HG03354 (cell line): ENCODE measurements at regions not wholly inside any gene's neighbourhood (a gene's known extent, or its start where the extent isn't known, plus 50 kb on each side); places are given as distances from the start of the nearest gene placed in this dataset.
"Not testable (repeated sequence)": the region's sequence is repeated elsewhere in the genome, so short reads cannot be mapped to it uniquely, and the experiment has no call there.

ENCODE experiments used
- ATAC-seq: cut with Tn5 transposase; IDR thresholded peaks from one replicate; pipeline ENCODE4 v1.9.1; 2021; ENCODE audit warnings: mild to moderate bottlenecking; ENCODE audit not compliant: unreplicated experiment, poor library complexity, severe bottlenecking

DNA sequence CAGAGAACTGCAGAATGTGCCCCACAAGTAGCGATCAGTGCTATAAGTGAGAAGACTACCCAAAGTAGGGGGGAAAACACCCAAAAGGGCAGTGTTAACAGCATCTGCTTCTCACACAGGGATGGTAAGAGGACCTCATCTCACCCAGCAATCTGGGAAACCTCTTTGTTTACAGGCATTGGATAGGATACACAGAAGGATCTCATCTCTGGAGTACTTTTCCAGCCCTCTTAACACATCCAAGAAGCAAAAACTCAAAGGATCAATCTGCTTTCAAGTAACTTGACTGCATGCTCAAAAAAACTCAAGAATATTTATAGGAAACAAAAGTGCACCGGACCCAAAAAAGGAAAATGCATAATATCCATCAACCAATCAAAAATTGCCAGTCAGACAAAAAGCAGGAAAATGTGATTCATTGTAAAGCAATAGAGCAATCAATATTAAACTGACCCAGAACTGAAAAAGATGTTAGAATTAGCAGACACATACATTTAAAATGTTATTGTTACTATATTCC lies 311.0 kb upstream of the CXADR start:
- ATAC-seq, result no peak

DNA sequence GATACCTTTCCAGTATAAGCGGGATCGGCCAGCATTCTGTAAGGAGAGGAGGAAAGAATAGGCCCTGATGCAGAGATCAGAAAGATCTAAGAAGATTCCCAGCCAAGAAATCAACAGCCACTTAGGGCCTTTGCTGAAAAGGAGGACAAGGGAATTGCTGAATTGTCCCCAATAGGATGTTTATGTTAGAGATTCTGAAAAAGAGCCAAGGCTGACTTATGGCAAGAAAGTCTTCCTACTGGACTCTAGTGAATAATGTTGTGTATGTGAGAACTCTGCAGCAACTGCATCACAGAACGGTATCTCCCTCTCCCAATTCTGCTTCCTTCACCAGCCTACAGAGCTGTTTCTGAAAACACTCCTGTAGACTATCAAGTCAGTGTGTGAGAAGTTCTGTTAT lies 298.0 kb upstream of the CXADR start:
- no peak for ATAC-seq

DNA sequence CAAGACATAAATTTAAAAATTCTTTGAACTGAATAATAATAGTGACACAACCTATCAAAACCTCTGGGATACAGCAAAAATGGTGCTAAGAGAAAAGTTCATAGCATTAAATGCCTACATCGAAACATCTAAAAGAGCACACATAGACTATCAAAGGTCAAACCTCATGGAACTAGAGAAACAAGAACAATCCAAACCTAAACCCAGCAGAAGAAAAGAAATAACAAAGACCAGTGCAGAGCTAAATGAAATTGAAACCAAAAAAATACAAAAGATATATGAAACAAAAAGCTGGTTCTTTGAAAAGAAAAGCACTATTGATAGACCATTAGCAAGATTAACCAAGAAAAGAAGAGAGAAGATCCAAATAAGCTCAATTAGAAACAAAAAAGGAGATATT lies 293.8 kb upstream of the CXADR start:
- ATAC-seq, result not testable (repeated sequence)

DNA sequence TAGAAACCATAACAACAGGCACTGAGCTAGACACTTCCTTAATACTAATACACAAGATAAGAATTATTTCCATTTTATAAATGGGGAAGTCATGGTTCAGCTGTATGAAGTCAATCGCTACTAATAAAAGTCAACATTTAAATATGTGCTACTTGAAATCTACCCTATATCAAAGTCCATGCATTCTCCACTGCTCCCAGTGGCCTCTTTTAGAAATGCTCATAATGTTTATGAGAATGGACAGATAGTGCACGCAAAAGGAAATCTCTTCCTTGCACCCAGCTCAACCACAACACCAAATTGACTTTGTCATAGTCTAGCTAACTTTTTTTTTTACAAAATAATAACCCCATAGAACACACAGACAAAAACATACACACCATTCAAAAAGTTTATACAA lies 281.7 kb upstream of the CXADR start:
- no peak for ATAC-seq

DNA sequence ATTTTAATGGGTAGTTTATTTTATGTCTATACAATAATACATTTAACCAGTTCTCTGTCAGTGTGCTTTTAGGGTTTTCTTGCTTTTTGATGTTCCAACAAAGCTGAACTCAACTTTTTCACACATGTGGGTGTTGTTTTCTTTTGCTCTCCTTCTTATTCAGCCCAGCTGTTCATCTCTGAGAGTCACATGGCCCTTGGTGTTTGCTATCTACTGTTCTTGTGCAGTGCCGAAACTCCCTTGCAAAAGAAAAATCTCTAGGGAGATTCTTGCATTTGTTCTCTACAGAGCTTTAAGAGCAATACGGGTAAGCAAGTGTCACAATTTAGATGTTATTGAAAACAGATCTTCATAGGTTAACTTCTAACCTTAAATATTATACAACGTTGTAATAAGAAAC lies 281.1 kb upstream of the CXADR start:
- no peak for ATAC-seq

DNA sequence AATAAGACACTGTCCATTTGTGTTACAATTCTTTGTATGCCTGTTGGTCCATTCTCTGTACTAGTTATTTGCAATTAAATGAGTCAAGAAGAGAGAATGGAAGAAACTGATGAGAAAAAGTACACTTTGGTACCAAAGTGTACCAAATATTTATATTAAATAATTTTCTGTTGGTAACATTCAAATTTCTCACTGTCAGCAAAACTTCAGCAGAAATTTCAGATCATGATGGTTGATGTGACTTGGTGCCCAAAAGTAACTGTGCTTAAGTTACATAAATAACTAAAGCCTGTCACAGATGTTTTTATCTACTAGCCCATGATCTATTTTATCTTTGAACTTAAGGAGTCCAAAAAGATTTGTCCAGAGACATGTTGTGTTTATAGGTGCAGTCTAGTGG lies 274.4 kb upstream of the CXADR start:
- ATAC-seq, result no peak

DNA sequence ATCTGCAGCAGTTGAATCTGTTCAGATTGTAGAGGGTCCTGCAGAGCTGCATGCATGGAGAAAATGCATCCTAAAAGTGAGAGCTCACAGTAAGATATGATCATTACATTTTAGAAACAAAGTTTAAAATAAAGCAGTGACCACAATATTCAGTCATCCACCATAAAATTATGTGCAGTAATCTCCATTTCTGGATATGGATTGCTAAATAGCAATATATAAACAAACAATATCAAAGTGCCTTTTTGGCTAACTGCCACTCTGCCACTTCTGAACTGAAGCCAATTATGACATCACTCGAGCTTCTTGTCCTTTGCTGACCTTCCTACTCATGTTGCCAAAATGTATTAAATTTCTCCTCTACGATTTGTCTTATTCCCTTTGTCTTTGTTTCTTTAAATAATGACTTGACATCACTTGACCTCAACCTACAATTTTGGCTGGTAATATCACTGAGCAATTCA lies 262.0 kb upstream of the CXADR start:
- no peak for ATAC-seq

DNA sequence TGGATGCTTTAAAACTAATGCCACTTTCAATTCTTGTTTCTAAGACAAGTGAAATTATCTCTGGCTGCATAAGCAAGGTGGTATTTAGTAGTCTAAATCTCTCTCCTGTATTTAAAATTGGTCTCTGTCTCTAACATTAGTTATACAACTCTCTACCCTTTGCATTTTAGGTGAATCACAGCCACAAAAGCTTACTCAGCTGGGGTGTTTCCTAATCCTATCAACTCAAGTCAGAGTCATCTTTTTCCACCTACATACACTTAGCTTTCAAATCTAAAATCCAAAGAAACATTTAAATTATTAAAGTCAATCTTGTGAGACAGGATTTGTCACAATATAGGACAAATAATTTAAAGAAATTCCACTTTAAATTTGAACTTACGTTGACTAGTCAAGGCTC lies 255.1 kb upstream of the CXADR start:
- no peak for ATAC-seq

DNA sequence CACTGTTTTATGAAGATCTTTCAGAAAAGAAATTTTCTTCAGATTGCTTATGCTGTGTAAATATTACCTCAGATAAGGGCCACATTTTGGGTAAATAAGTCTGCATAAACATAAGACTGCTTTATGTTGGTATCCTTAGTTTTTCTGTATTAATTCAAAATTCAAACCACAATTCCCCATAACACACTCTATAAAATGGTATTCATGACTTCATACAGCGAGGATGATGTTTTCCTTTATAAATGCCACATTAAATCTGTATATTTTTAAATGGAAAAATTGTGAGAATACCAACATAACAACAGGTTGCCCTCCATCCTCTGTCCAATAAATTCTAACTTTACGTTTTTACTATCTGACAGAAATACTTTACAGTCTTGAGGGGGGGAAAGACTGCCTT lies 248.7 kb upstream of the CXADR start:
- no peak for ATAC-seq

DNA sequence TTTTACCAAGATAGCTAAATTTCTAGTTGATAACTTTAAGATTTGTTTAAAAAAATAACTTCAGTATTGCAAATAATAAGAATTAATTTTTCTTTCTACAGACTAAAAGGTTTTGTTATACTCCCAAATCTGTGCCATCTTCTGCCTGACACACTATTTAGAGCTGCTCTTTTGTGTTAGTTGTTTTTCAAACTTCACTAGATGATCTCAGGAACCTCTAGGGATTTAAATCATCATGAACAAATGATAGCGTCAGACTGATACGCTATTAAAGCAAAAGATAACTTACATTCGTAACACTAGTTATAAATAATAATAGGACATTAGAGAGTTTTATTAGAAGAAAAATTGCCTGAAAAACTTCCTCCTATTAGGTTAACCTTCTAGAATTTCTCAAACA lies 243.1 kb upstream of the CXADR start:
- ATAC-seq, result no peak

DNA sequence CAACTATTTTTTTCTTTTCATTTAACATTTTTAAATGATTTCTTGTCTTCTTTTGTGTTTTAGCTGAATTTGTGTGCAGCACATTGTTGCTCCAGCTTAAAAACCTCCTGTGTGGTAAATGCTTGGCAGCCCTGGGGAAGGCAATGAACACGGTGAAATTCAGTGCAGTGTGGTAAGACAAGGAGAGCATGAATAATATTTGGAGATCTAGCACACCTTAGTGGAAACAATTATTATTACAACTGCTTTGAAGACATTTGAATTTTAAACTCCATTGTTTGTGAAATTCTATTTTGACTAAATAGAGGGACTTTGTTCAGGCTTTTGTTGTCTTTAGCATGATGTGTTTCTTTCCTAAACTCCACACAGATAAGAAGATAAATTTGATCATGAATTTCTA lies 242.6 kb upstream of the CXADR start:
- ATAC-seq, result no peak

DNA sequence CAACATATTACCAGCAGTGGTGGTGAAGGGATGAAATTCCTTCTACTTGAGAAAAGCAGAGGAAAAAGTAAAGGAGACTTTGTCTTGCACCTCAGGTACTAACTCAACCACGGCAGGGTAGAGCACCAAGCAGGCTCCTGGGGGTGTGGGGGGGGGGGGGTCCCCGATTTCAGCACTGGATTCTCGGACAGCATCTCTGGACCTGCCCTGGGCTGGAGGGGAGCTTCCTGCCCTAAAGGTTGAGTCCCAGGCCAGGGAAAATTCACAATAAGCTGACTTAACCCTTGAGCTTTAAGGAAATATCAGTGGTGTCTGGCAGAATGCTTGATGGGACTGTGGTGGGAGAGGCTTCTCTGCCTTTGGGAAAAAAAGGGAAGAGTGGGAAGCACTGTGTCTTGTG lies 233.2 kb upstream of the CXADR start:
- ATAC-seq, result no peak

DNA sequence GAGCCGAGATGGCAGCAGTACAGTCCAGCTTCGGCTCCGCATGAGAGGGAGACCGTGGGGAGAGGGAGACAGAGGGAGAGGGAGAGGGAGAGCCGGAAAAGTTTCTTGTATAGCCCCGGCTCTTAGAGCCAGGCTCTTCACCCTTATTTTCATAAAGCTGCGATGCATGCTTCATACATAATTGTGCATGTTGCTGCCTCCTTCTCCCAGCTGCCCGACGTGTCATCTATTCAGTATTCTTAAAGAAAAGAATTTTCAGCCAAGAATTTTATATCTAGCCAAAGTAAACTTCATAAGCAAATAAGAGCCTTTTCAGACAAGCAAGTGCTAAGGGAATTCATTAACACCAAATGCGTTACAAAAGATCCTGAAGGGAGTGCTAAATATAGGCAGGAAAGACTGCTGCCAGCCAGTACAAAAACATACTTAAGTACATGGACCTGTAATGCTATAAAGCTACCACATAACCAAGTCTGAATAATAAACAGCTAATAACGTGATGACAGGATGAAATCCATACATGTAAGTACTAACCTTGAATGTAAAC lies 219.8 kb upstream of the CXADR start:
- ATAC-seq, result not testable (repeated sequence)

DNA sequence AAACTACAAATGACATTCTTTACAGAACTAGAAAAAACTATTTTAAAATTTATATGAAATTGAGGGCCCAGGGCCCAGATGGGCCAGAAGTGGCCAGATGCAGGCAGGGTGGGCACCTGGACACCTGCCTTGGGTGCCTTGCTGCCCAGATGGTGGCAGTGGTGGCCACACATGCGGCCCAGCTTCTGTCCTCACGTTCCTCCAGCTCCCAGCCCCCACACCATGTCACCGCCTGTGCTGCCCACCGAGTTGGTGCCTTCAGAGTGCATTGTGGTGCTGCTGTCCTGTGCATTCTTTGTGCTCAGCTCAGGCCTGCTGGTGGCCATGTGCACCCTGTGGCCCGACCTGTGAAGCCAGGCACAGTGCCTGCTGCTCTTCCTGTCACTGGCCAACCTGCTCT lies 216.8 kb upstream of the CXADR start:
- no peak for ATAC-seq

DNA sequence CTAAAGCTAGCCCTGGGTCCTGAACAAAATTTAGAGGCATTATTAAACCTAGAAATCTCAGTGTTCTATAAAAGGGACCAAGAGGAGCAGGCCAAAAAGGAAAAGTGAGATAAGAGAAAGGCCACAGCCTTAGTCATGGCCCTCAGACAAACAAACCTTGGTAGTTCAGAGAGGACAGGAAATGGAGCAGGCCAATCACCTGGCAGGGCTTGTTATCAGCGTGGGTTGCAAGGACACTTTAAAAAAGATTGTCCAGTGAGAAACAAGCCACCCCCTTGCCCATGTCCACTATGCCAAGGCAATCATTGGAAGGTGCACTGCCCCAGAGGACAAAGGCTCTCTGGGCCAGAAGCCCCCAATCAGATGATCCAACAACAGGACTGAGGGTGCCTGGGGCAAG lies 213.3 kb upstream of the CXADR start:
- ATAC-seq, result not testable (repeated sequence)

DNA sequence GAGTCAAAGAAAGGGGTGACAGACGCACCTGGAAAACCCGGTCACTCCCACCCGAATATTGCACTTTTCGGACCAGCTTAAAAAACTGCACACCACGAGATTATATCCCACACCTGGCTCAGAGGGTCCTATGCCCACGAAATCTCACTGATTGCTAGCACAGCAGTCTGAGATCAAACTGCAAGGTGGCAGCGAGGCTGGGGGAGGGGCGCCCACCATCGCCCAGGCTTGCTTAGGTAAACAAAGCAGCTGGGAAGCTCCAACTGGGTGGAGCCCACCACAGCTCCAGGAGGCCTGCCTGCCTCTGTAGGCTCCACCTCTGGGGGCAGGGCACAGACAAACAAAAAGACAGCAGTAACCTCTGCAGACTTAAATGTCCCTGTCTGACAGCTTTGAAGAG lies 185.1 kb upstream of the CXADR start:
- not testable (repeated sequence) for ATAC-seq

DNA sequence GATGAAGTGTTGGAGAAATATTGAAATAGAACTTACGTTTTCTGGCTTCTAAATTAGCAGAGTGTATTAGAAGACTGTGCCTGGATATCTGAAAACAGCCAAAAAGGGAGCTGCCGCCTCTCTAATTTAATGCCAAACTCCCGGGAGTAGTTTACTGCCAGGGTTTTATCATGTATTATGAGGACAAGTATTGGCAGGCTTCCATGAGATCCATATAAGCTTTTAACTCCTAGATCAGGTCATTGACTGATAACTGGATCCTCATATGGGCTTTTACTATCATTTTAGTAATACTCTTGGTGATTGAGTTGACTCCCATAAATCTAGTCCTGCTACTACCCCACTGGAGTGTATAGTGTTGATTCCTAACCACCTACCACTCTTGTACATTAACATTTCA lies 178.4 kb upstream of the CXADR start:
- ATAC-seq, result no peak

DNA sequence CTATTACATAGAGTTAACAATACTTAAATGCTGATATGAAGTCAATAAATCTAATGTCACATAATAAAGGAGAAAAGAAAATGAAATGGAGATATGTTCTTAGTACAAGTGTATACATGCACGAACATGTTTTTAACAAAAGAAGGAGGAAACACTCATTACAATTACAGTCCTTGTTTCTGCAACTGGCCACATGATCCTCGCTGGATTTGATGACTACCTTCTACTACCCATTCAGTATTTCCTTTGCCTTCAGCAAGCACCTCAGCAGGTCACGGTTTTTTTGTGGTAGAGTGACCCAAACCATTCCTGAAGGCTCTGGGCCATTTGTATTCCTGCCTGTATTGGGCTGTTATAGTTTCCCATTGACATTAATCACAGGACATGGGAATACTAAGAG lies 172.8 kb upstream of the CXADR start:
- ATAC-seq, result no peak

DNA sequence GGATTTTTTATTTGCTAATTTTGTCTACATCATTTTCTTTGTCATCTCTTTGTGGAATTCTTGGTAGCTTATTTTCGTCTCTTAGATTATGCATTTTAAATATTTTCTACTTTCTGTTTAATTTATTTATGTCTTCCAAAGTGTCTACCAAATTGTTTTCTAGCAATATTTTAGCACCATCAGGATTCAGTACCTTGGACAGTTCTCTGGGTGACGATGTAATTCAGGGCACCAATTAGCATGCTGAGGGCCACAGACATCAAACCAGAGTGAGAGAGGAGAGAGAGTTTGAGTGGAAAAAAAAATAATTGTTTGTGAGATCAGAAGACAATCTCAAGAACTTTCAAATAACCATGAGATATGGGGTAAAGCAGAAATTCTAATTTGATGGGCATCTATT lies 169.8 kb upstream of the CXADR start:
- no peak for ATAC-seq

DNA sequence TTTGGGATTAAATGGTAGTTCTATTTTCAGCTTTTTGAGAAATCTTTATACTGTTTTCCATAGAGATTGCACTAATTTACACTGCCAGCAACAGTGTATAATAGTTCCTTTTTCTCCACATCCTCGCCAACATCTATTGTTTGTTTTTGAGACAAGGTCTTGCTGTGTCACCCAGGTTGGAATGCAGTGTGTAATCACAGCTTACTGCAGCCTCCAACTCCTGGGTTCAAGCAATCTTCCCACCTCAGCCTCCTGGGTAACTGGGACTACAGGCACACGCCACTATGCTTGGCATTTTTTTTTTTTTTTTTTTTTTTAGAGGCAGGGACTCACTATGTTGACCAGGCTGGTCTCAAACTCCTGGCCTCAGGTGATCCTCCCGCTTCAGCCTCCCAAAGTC lies 164.5 kb upstream of the CXADR start:
- ATAC-seq, result no peak

DNA sequence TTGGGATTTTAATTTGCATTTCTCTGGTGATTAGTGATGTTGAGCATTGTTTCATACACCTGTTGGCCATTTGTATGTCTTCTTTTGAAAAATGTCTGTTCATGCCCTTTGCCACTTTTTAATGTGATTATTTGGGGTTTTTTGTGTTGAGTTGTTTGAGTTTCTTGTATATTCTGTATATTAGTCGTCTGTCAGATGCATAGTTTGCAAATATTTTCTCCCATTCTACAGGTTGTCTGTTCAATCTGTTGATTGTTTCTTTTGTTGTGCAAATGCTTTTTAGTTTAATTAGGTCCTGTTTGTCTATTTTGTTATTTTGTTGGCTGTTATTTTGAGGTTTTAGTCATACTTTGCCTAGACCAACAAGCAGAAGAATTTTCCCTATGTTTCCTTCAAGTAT lies 164.0 kb upstream of the CXADR start:
- ATAC-seq, result no peak

DNA sequence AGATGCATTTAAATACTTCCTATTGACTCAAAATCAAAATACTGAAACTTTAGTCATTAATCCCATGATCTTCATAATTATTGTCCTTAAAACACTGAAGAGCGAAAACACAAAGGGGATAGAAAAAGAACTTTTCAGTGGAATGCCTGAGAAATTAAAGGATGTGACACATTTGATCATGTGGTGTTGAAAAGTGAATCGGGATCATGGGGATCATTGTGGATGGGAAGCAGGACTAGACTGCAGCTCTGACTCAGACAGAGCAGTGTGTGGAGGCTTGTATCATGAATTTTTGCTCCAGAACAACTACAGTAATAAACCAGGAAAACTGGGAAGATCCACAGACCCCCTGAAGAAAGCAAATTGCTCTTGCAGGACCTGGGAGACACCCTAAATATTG lies 161.1 kb upstream of the CXADR start:
- ATAC-seq, result no peak
